H1 (cell line): ENCODE measurements at regions not wholly inside any gene's neighbourhood (a gene's known extent, or its start where the extent isn't known, plus 50 kb on each side); places are given as distances from the start of the nearest gene placed in this dataset.

ENCODE experiments used
- CTCF ChIA-PET: fragments of 300-600 bp; sonication (Branson Sonifier 250); formaldehyde crosslinking; loops from one replicate; lab custom pipeline; 2021; ENCODE audit not compliant: partially characterized antibody; lab: Charles Lee
- POLR2A ChIA-PET: fragments of 300-600 bp; sonication (Branson Sonifier 250); formaldehyde crosslinking; loops from one replicate; lab custom pipeline; 2021; ENCODE audit warnings: inconsistent platforms; ENCODE audit not compliant: partially characterized antibody; lab: Charles Lee
- DNase-seq, 2 experiments: peaks; one replicate each; pipeline versions ENCODE4 v3.0.0 to v3.0.0-alpha.2; 2010 to 2022; ENCODE audit warnings: low spot score in 2 of 2, low read depth in 1 of 2, mixed read lengths in 1 of 2
- FAIRE-seq: peaks from 2 replicates; lab custom pipeline; 2011; peaks lifted over from hg19 to GRCh38; lab: Jason Lieb, UNC
- H2AFZ ChIP-seq: 2 replicates; pipeline ENCODE4 v1.8.1; 2012; ENCODE audit warnings: low read length, inconsistent platforms
- H2AK5ac ChIP-seq: 2 replicates; pipeline ENCODE4 v1.6.1; 2013; ENCODE audit warnings: low read depth, low read length
- H2BK120ac ChIP-seq: replicated peaks from 2 replicates; pipeline ENCODE3; 2013; ENCODE audit warnings: low read depth, low read length, inconsistent platforms
- H2BK12ac ChIP-seq: 2 replicates; pipeline ENCODE4 v1.6.1; 2013; ENCODE audit warnings: low read depth, low read length
- H2BK15ac ChIP-seq: 2 replicates; pipeline ENCODE4 v1.6.1; 2013; ENCODE audit warnings: low read length
- H2BK20ac ChIP-seq: 2 replicates; pipeline ENCODE4 v1.6.1; 2013; ENCODE audit warnings: low read length
- H2BK5ac ChIP-seq: 2 replicates; pipeline ENCODE4 v1.6.1; 2013; ENCODE audit warnings: low read depth, low read length
- H3K14ac ChIP-seq: 2 replicates; pipeline ENCODE4 v1.6.1; 2013; ENCODE audit warnings: inconsistent platforms; ENCODE audit not compliant: insufficient read length
- H3K18ac ChIP-seq: 2 replicates; pipeline ENCODE4 v1.6.1; 2013; ENCODE audit warnings: low read length; ENCODE audit errors: extremely low read depth
- H3K23ac ChIP-seq: 2 replicates; pipeline ENCODE4 v1.6.1; 2013; ENCODE audit warnings: inconsistent platforms; ENCODE audit not compliant: insufficient read length
- H3K23me2 ChIP-seq: 2 replicates; pipeline ENCODE4 v1.6.1; 2013; ENCODE audit warnings: low read depth, low read length
- H3K27ac ChIP-seq: 2 replicates; pipeline ENCODE4 v1.6.1; 2011; ENCODE audit warnings: low read depth, low read length, inconsistent platforms
- H3K27me3 ChIP-seq, 4 experiments: replicated peaks in 1 of 4; 1 replicate in 1 of 4; 2 replicates in 3 of 4; pipeline versions ENCODE4 v1.6.1 to v1.8.1; 2011 to 2013; ENCODE audit warnings: low read length in 3 of 4, mild to moderate bottlenecking in 3 of 4, inconsistent platforms in 2 of 4, mixed read lengths in 2 of 4, moderate library complexity in 1 of 4; ENCODE audit not compliant: control insufficient read depth in 3 of 4, insufficient read depth in 3 of 4; ENCODE audit errors: extremely low read depth in 1 of 4
- H3K36me3 ChIP-seq, 4 experiments: 2 replicates each; pipeline versions ENCODE4 v1.6.1 to v1.8.1; 2011 to 2013; ENCODE audit warnings: mild to moderate bottlenecking in 4 of 4, low read length in 3 of 4, moderate library complexity in 2 of 4, control low read depth in 1 of 4, inconsistent platforms in 1 of 4; ENCODE audit not compliant: insufficient read depth in 4 of 4, control insufficient read depth in 2 of 4
- H3K4ac ChIP-seq: replicated peaks from 2 replicates; pipeline ENCODE3; 2013; ENCODE audit warnings: low read length, low read depth, mixed read lengths, inconsistent platforms; ENCODE audit not compliant: insufficient read length
- H3K4me1 ChIP-seq, 4 experiments: replicated peaks in 1 of 4; 1 replicate in 1 of 4; 2 replicates in 3 of 4; pipeline versions ENCODE4 v1.6.1 to v1.8.1; 2011 to 2013; ENCODE audit warnings: low read length in 3 of 4, inconsistent platforms in 2 of 4, mixed read lengths in 1 of 4; ENCODE audit not compliant: insufficient read depth in 4 of 4, control insufficient read depth in 3 of 4
- H3K4me2 ChIP-seq, 2 experiments: 2 replicates each; pipeline versions ENCODE4 v1.6.1 to v1.8.1; 2011 to 2013; ENCODE audit warnings: low read depth in 2 of 2, low read length in 2 of 2, control low read depth in 1 of 2, inconsistent platforms in 1 of 2, mild to moderate bottlenecking in 1 of 2; ENCODE audit not compliant: insufficient read depth in 1 of 2
- H3K4me3 ChIP-seq, 4 experiments: fragments of 200-600, 300-600 bp in 1 of 4; sonication (generic), shearing (Covaris generic), sonication (Bioruptor Twin) in 1 of 4; 2 replicates each; pipeline versions ENCODE4 v1.5.1 to v1.8.1; 2011 to 2016; ENCODE audit warnings: low read length in 4 of 4, low read depth in 3 of 4, control low read depth in 2 of 4, inconsistent platforms in 2 of 4, mild to moderate bottlenecking in 2 of 4, mixed read lengths in 1 of 4, moderate library complexity in 1 of 4; ENCODE audit not compliant: insufficient read depth in 2 of 4; ENCODE audit errors: extremely low read depth in 1 of 4
- H3K56ac ChIP-seq: replicated peaks from 2 replicates; pipeline ENCODE3; 2013; ENCODE audit warnings: low read depth, mild to moderate bottlenecking, mixed read lengths, low read length, inconsistent platforms; ENCODE audit not compliant: insufficient read length
- H3K79me1 ChIP-seq: 2 replicates; pipeline ENCODE4 v1.6.1; 2013; ENCODE audit warnings: low read depth, low read length, control low read depth
- H3K79me2 ChIP-seq, 2 experiments: 2 replicates each; pipeline versions ENCODE4 v1.6.1 to v1.8.1; 2012 to 2013; ENCODE audit warnings: low read length in 2 of 2, mild to moderate bottlenecking in 2 of 2, inconsistent platforms in 1 of 2; ENCODE audit not compliant: insufficient read depth in 2 of 2, control insufficient read depth in 1 of 2
- H3K9ac ChIP-seq, 4 experiments: replicated peaks in 1 of 4; 1 replicate in 1 of 4; 2 replicates in 3 of 4; pipeline versions ENCODE4 v1.6.1 to v1.8.1; 2011 to 2013; ENCODE audit warnings: low read depth in 3 of 4, low read length in 3 of 4, control low read depth in 2 of 4, mild to moderate bottlenecking in 2 of 4, moderate library complexity in 2 of 4, inconsistent platforms in 1 of 4; ENCODE audit errors: extremely low read depth in 1 of 4
- H3K9me3 ChIP-seq, 2 experiments: 2 replicates each; pipeline versions ENCODE4 v1.6.1 to v1.8.1; 2012 to 2013; ENCODE audit warnings: mild to moderate bottlenecking in 2 of 2, moderate library complexity in 2 of 2, control low read depth in 1 of 2, inconsistent platforms in 1 of 2, low read depth in 1 of 2, low read length in 1 of 2, mixed read lengths in 1 of 2; ENCODE audit not compliant: insufficient read depth in 2 of 2
- H4K20me1 ChIP-seq, 2 experiments: replicated peaks in 1 of 2; 2 replicates each; pipeline versions ENCODE3 to v1.8.1; 2011 to 2013; ENCODE audit warnings: inconsistent platforms in 2 of 2, low read length in 2 of 2, mild to moderate bottlenecking in 1 of 2; ENCODE audit not compliant: insufficient read depth in 2 of 2, control insufficient read depth in 1 of 2
- H4K5ac ChIP-seq: 2 replicates; pipeline ENCODE4 v1.6.1; 2013; ENCODE audit warnings: low read length, low read depth, mixed read lengths, inconsistent platforms; ENCODE audit not compliant: insufficient read length
- H4K8ac ChIP-seq: 2 replicates; pipeline ENCODE4 v1.8.0; 2013; ENCODE audit warnings: mild to moderate bottlenecking, moderate library complexity, low read length, inconsistent platforms; ENCODE audit not compliant: insufficient read depth; ENCODE audit errors: extremely low read depth
- H4K91ac ChIP-seq: replicated peaks from 2 replicates; pipeline ENCODE3; 2013; ENCODE audit warnings: low read length, mixed read lengths, inconsistent platforms; ENCODE audit not compliant: insufficient read length
- BRCA1 ChIP-seq: IDR thresholded peaks from 2 replicates; pipeline ENCODE4 v1.6.1; 2012; ENCODE audit warnings: low read depth, low read length, improper control_type of control experiment
- SUZ12 ChIP-seq: fragments of 200-600 bp; sonication (generic); IDR thresholded peaks from 2 replicates; pipeline ENCODE4 v1.6.1; 2012; ENCODE audit warnings: mild to moderate bottlenecking, inconsistent platforms, low read length, moderate library complexity, mixed read lengths
- whole genome bisulfite sequencing, 2 experiments: shearing (Covaris generic) in 1 of 2; methylation state at CpG; one replicate each; pipeline versions ENCODE4 v1.1.6 to v1.1.7; 2013 to 2015; ENCODE audit warnings: low lambda C conversion rate in 2 of 2, mixed read lengths in 2 of 2, inconsistent platforms in 1 of 2, low coverage in 1 of 2, missing lambda C conversion rate in 1 of 2; ENCODE audit not compliant: insufficient replicate concordance in 2 of 2, insufficient coverage in 1 of 2, insufficient read length in 1 of 2; ENCODE audit errors: extremely low coverage in 1 of 2, missing lambda C conversion rate in 1 of 2; 5-methylcytosine and 5-hydroxymethylcytosine counted together

DNA sequence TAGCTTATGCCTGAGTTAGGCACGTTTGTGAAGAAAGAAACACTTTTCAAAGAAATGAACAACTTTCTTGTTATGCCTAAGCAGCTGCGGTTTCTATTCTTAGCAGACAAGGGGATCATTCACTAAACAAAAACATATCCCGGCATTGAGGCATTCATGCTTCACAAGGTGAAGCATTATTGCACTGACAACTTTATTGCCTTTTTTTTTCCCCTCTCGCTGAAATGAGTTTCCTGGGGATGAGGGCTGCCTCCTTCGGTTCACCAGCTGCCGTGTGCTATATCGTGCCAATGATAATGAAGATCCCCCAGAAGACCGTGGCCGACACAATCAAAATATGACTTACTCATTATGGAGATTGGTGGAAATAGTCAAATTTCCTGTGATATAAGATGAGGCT is 288.2 kb upstream of the ST6GAL2 start:
- Histone ChIP-seq H3K4me2 (no peak overlapping the region), H3K14ac (no peak overlapping the region), H3K56ac (no peak overlapping the region), H4K5ac (no peak overlapping the region), H2AK5ac (no peak overlapping the region), H3K4ac (no peak overlapping the region), H3K4me3 (no peak overlapping the region), H2BK20ac (no peak overlapping the region), H3K27me3 (no peaks in the 10 kb centered on the region), H3K27ac (no peak overlapping the region), H3K79me1 (no peaks in the 10 kb centered on the region), H3K9me3 (no peaks in the 10 kb centered on the region), H3K23me2 (no peaks in the 10 kb centered on the region; the same call in 1 of the 2 replicates), H3K9ac (no peak overlapping the region), H2BK5ac (no peak overlapping the region), H4K91ac (no peak overlapping the region), H2AFZ (no peak overlapping the region), H4K20me1 (no peaks in the 10 kb centered on the region), H3K23ac (no peak overlapping the region), H2BK15ac (no peak overlapping the region), H3K79me2 (no peaks in the 10 kb centered on the region), H2BK120ac (no peak overlapping the region), H3K18ac (no peak overlapping the region), H3K36me3 (no peaks in the 10 kb centered on the region), H4K8ac (no peak overlapping the region), H3K4me1 (no peaks in the 10 kb centered on the region), H2BK12ac (no peak overlapping the region)
- TF ChIP-seq BRCA1, result no peak
- no peak for TF ChIP-seq SUZ12
- ChIA-PET CTCF (interaction anchor here (0.7 kb wide), 1 partner anchor 86 kb away, joined by 3 read pairs; no protein-coding TSS in a partner anchor), POLR2A (no interaction called here)
- 94% methylated on average over 9 of the region's 9 CpGs; no CpG with 5 or more reads in 1 of the 2 experiments for WGBS, 2 experiments
- FAIRE-seq (no peak), DNase-seq (no peak)
